Keratinocyte (primary cell): ENCODE measurements at regions not wholly inside any gene's neighbourhood (a gene's known extent, or its start where the extent isn't known, plus 50 kb on each side); places are given as distances from the start of the nearest gene placed in this dataset.
A peak's percentile ranks its signal among the peaks of the same experiment; 100 is the strongest.

ENCODE experiments used
- DNase-seq: peaks from one replicate; pipeline ENCODE4 v3.0.0-alpha.2; 2011; ENCODE audit warnings: low read depth, missing footprints, low spot score
- FAIRE-seq: peaks from 2 replicates; lab custom pipeline; 2011; peaks lifted over from hg19 to GRCh38; lab: Jason Lieb, UNC
- H2AFZ ChIP-seq: 2 replicates; pipeline ENCODE4 v1.6.0; 2012; ENCODE audit warnings: low read length, control low read depth, inconsistent platforms; ENCODE audit not compliant: control insufficient read depth
- H3K27ac ChIP-seq: 2 replicates; pipeline ENCODE4 v1.5.1; 2011; ENCODE audit warnings: low read length; ENCODE audit not compliant: control insufficient read depth, insufficient read depth
- H3K27me3 ChIP-seq: 3 replicates; pipeline ENCODE4 v1.6.0; 2011; ENCODE audit warnings: low read length; ENCODE audit not compliant: control insufficient read depth, insufficient read depth; ENCODE audit errors: extremely low read depth
- H3K36me3 ChIP-seq, 2 experiments: 2 replicates in 1 of 2; 3 replicates in 1 of 2; pipeline ENCODE4 v1.5.1; 2011; ENCODE audit warnings: low read length in 2 of 2, mild to moderate bottlenecking in 1 of 2; ENCODE audit not compliant: control insufficient read depth in 2 of 2, insufficient read depth in 2 of 2; ENCODE audit errors: extremely low read depth in 1 of 2
- H3K4me1 ChIP-seq: 3 replicates; pipeline ENCODE4 v1.5.1; 2011; ENCODE audit warnings: low read length; ENCODE audit not compliant: control insufficient read depth, insufficient read depth; ENCODE audit errors: extremely low read depth
- H3K4me2 ChIP-seq: 3 replicates; pipeline ENCODE4 v1.6.0; 2011; ENCODE audit warnings: low read depth, low read length; ENCODE audit not compliant: control insufficient read depth, insufficient read depth; ENCODE audit errors: extremely low read depth
- H3K4me3 ChIP-seq, 3 experiments: fragments of 200-600 bp in 1 of 3; sonication (generic) in 1 of 3; 2 replicates in 2 of 3; 3 replicates in 1 of 3; pipeline ENCODE4 v1.5.1; 2011 to 2016; ENCODE audit warnings: low read length in 3 of 3, mild to moderate bottlenecking in 3 of 3, control low read depth in 2 of 3, inconsistent platforms in 1 of 3, low read depth in 1 of 3, mixed read lengths in 1 of 3, mixed run types in 1 of 3, moderate library complexity in 1 of 3; ENCODE audit not compliant: control insufficient read depth in 2 of 3, insufficient read depth in 2 of 3; ENCODE audit errors: extremely low read depth in 1 of 3
- H3K79me2 ChIP-seq: 2 replicates; pipeline ENCODE4 v1.6.0; 2012; ENCODE audit warnings: low read length; ENCODE audit not compliant: control insufficient read depth, insufficient read depth
- H3K9ac ChIP-seq: 3 replicates; pipeline ENCODE4 v1.6.0; 2011; ENCODE audit warnings: low read length; ENCODE audit not compliant: control insufficient read depth, insufficient read depth; ENCODE audit errors: extremely low read depth
- H3K9me1 ChIP-seq: 3 replicates; pipeline ENCODE4 v1.6.0; 2011; ENCODE audit warnings: low read length; ENCODE audit not compliant: control insufficient read depth, insufficient read depth; ENCODE audit errors: extremely low read depth
- H3K9me3 ChIP-seq: 2 replicates; pipeline ENCODE4 v1.5.1; 2012; ENCODE audit warnings: low read depth, low read length; ENCODE audit not compliant: control insufficient read depth
- H4K20me1 ChIP-seq: 3 replicates; pipeline ENCODE4 v1.6.0; 2011; ENCODE audit warnings: low read length; ENCODE audit not compliant: control insufficient read depth, insufficient read depth; ENCODE audit errors: extremely low read depth
- CTCF ChIP-seq, 3 experiments: IDR thresholded peaks in 1 of 3; conservative IDR thresholded peaks in 1 of 3; optimal IDR thresholded peaks in 1 of 3; 2 replicates in 2 of 3; 3 replicates in 1 of 3; pipeline versions ENCODE3 to v1.5.1; 2011; ENCODE audit warnings: low read length in 3 of 3, mild to moderate bottlenecking in 3 of 3, moderate library complexity in 2 of 3, control low read depth in 1 of 3, inconsistent platforms in 1 of 3; ENCODE audit not compliant: insufficient read depth in 2 of 3; ENCODE audit errors: extremely low read depth in 1 of 3
- EZH2 ChIP-seq: IDR thresholded peaks from one replicate; pipeline ENCODE4 v1.6.1; 2012; ENCODE audit warnings: inconsistent platforms, mild to moderate bottlenecking, low read length, moderate library complexity
- dilution Hi-C: fragments of 300-500 bp; cut with MboI; formaldehyde crosslinking; loops from one replicate; pipeline ENCODE4 v1.7.0; 2020; ENCODE audit warnings: low sequenced_read_pairs; ENCODE audit not compliant: extremely low pct_ligation_motif_present

DNA sequence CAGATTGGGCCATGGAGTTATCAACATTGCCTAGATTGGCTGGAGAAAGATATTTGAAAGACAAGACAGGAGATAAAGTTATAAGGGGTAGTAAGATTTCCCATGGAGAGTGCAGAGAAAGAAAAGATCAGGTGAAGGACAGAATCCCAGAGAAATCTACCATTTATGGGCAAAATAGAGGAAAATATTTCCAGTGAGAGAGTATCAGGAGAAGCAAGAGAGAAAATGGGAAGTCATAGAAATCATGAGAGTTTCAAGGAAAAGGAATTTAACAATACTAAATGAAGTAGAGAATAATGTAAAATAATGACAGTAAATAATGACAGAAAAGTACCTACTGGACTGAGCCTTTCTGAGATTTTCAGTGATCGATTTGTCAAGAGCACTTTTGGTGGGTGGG lies 447.6 kb upstream of the CHST9 start:
- Histone ChIP-seq H4K20me1 (no peaks in the 10 kb centered on the region), H3K4me1 (no peaks in the 10 kb centered on the region), H3K27ac (no peak overlapping the region), H3K9me3 (no peaks in the 10 kb centered on the region), H3K79me2 (no peaks in the 10 kb centered on the region), H3K4me3 (no peak overlapping the region), H3K4me2 (no peak overlapping the region), H3K36me3 (no peaks in the 10 kb centered on the region), H3K9ac (no peak overlapping the region), H3K27me3 (no peaks in the 10 kb centered on the region), H2AFZ (no peak overlapping the region), H3K9me1 (no peaks in the 10 kb centered on the region)
- DNase-seq (no peak), FAIRE-seq (no peak)
- no peak for TF ChIP-seq CTCF (optimal IDR thresholded peaks at IDR 0.05 in 1 of 3, IDR thresholded peaks at IDR 0.05 in 1 of 3, conservative IDR thresholded peaks at IDR 0.05 in 1 of 3; ENCODE audit: extremely low read depth in 1 of 3, insufficient read depth in 2 of 3, low read length in 3 of 3)
- no peak for TF ChIP-seq EZH2
- dilution Hi-C loops: no loop called here

DNA sequence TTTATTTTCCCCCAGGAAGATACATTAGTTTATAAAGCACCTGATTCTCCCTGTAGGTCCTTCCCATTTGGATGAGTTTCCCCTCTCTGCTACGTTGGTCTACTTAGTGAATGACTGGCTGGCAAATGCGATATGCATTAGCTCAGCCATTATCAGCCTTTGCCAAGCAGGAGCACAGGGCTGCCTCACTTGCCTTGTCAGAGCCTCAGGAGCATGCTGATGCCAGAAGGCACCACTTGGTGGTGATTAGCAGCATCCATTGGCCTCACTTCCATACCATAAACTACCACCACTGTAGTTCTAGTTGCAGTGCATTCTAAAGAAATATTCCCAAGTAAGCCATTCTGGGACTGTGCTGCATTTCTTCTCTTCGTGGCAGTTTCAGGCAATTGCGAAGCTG lies 442.8 kb upstream of the CHST9 start:
- no peaks in the 10 kb centered on the region for H3K9me1 ChIP-seq
- no peak overlapping the region for H3K27ac ChIP-seq
- dilution Hi-C loops: no loop called here
- H3K9ac ChIP-seq: no peak overlapping the region
- H3K4me3 ChIP-seq: no peak overlapping the region
- DNase-seq (no peak), FAIRE-seq (no peak)
- no peaks in the 10 kb centered on the region for H3K27me3 ChIP-seq
- H3K9me3 ChIP-seq: no peaks in the 10 kb centered on the region
- no peaks in the 10 kb centered on the region for H3K79me2 ChIP-seq
- H3K4me1 ChIP-seq: no peaks in the 10 kb centered on the region
- H3K36me3 ChIP-seq: no peaks in the 10 kb centered on the region
- no peak overlapping the region for H2AFZ ChIP-seq
- TF ChIP-seq EZH2: no peak
- peak in 1 of 3 experiments; percentile 17 for TF ChIP-seq CTCF (optimal IDR thresholded peaks at IDR 0.05 in 1 of 3, IDR thresholded peaks at IDR 0.05 in 1 of 3, conservative IDR thresholded peaks at IDR 0.05 in 1 of 3; ENCODE audit: extremely low read depth in 1 of 3, insufficient read depth in 2 of 3, low read length in 3 of 3)
- H4K20me1 ChIP-seq: no peaks in the 10 kb centered on the region
- H3K4me2 ChIP-seq: no peak overlapping the region
